Glutamatergic neuron (in vitro differentiated cells): ENCODE measurements at regions not wholly inside any gene's neighbourhood (a gene's known extent, or its start where the extent isn't known, plus 50 kb on each side); places are given as distances from the start of the nearest gene placed in this dataset.

Experiments
- DNase-seq: peaks from one replicate; pipeline ENCODE4 v3.0.0; 2022
- H3K27ac Mint-ChIP-seq: one replicate; pipeline ENCODE4 v1.8.0; 2020; ENCODE audit warnings: mild to moderate bottlenecking, mixed read lengths, inconsistent platforms; ENCODE audit not compliant: unreplicated experiment
- H3K27me3 Mint-ChIP-seq: one replicate; pipeline ENCODE4 v1.8.0; 2020; ENCODE audit warnings: mild to moderate bottlenecking, moderate library complexity, mixed read lengths, inconsistent platforms; ENCODE audit not compliant: unreplicated experiment
- H3K36me3 Mint-ChIP-seq: one replicate; pipeline ENCODE4 v1.8.0; 2020; ENCODE audit warnings: mild to moderate bottlenecking, mixed read lengths, inconsistent platforms; ENCODE audit not compliant: unreplicated experiment
- H3K4me1 Mint-ChIP-seq: one replicate; pipeline ENCODE4 v1.8.0; 2020; ENCODE audit warnings: mild to moderate bottlenecking, low read depth, mixed read lengths, inconsistent platforms; ENCODE audit not compliant: unreplicated experiment
- H3K4me3 Mint-ChIP-seq: one replicate; pipeline ENCODE4 v1.8.0; 2020; ENCODE audit warnings: mild to moderate bottlenecking, mixed read lengths, inconsistent platforms; ENCODE audit not compliant: unreplicated experiment
- H3K9me3 Mint-ChIP-seq: one replicate; pipeline ENCODE4 v1.8.0; 2020; ENCODE audit warnings: mild to moderate bottlenecking, moderate library complexity, mixed read lengths, inconsistent platforms; ENCODE audit not compliant: unreplicated experiment
- TF ChIP-seq, protein P1 (sequence below): fragments of 200-600 bp; sonication (generic); IDR thresholded peaks from one replicate; pipeline ENCODE4 v1.5.0; 2021; ENCODE audit not compliant: partially characterized antibody, unreplicated experiment

DNA sequence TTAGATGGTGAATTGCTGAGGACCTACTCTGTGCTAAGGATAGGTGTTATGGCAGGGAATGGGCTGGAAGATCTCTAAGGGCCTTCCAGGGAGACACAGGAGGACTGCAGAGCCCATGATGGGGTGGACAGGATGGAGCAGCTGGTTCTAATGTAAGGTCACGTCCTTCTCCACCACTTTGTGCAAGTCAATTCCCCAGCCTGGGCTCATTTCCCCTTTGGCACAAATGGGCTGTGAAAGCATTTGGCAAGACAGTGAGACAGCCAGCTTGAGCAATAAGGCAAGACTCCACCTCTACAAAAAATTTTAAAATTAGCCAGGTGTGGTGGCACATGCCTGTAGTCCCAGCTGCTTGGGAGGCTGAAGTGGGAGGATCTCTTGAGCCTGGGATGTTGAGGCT lies 81.4 kb upstream of the THY1 start:
- DNase-seq, result no peak
- Mint-ChIP-seq H3K27ac (no peak overlapping the region), H3K27me3 (peaks cover 8% of the 10 kb centered on the region)

DNA sequence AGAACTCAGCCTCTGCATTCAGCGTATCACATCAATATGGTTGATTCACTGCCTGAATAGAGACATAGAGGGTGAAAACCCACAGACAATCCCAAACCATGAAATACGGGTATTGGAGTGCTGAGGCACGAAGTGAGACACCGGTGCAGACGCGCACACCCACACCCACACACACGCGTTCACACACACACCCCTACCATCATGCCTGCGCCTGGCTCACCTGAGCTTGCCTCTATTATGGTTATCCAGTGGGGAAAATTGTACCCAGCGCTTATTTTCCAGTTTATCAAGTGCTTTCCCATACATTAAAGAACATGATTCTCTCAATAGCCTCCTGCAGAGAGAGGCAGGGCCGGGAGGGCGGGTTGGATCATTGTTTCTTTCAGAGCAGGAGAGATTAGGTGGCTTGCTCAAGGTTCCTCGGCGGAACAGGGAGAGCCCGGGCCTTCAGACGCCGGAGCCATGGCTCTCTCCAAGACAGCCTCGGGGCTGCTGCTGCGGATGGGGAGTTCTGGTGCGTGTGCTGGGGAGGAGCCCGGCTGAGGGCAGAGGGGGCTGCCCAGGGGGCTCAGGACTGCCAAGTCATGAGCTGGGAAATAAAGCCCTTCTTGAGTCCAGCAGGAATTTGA lies 78.9 kb upstream of the THY1 start:
- peaks cover 9% of the 10 kb centered on the region for H3K9me3 Mint-ChIP-seq
- H3K4me1 Mint-ChIP-seq, result peaks cover 13% of the 10 kb centered on the region
- DNase-seq, result no peak
- no peak overlapping the region for H3K4me3 Mint-ChIP-seq
- TF ChIP-seq, protein P1, sequence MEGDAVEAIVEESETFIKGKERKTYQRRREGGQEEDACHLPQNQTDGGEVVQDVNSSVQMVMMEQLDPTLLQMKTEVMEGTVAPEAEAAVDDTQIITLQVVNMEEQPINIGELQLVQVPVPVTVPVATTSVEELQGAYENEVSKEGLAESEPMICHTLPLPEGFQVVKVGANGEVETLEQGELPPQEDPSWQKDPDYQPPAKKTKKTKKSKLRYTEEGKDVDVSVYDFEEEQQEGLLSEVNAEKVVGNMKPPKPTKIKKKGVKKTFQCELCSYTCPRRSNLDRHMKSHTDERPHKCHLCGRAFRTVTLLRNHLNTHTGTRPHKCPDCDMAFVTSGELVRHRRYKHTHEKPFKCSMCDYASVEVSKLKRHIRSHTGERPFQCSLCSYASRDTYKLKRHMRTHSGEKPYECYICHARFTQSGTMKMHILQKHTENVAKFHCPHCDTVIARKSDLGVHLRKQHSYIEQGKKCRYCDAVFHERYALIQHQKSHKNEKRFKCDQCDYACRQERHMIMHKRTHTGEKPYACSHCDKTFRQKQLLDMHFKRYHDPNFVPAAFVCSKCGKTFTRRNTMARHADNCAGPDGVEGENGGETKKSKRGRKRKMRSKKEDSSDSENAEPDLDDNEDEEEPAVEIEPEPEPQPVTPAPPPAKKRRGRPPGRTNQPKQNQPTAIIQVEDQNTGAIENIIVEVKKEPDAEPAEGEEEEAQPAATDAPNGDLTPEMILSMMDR, result no peak
- H3K36me3 Mint-ChIP-seq, result peaks cover 5% of the 10 kb centered on the region
- H3K27me3 Mint-ChIP-seq, result peaks cover 12% of the 10 kb centered on the region
- no peak overlapping the region for H3K27ac Mint-ChIP-seq

More for the DNA sequence above, 81.4 kb upstream of the THY1 start:
- Mint-ChIP-seq H3K9me3 (peaks cover 2% of the 10 kb centered on the region), H3K36me3 (peaks cover 5% of the 10 kb centered on the region), H3K4me1 (peaks cover 12% of the 10 kb centered on the region), H3K4me3 (no peak overlapping the region)
- TF ChIP-seq, protein P1, result no peak

DNA sequence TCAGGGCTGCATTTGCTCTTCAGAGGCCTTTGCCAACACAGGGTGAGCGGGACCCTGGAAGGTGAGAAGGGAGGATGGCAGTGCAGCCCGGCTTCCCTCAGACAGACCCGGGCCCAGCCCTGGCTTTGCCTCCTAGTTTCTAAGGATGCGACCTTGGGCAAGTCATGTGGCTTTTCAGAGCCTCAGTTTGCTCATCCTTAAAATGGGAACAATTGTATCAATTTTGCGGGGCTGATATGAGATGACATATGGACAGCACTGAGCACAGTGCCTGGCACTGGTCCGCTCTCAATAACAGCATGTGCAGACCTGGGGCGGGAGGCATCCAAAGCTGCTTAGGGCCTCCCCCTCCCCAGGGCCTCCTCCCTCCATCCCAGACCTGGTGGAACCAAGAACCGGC lies 74.7 kb upstream of the THY1 start:
- Mint-ChIP-seq H3K9me3 (peaks cover 12% of the 10 kb centered on the region), H3K4me3 (no peak overlapping the region), H3K27ac (no peak overlapping the region), H3K27me3 (peaks cover 17% of the 10 kb centered on the region), H3K36me3 (no peaks in the 10 kb centered on the region), H3K4me1 (peaks cover 1% of the 10 kb centered on the region)
- no peak for DNase-seq
- TF ChIP-seq, protein P1, result no peak

DNA sequence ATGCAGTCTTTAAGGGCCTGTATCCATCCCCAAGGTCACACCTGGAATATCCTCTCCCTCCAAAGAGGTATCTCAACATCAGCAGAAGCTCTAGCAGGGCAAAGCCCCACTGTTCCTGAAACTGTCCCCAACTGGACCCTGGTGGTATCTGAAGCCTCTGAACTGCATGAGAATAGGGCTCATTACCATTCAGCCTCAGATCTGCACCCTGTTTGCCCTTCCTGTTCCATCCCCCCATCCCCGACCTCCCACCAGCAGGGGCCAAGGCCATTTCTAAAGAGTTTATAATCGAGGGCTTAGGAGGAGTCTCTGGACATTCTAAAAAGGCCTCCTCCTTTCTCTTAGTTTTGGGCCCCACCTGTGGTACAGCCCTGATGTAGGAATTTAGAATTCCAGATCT lies 74.0 kb upstream of the THY1 start:
- DNase-seq, result no peak
- TF ChIP-seq, protein P1, result no peak
- peaks cover 17% of the 10 kb centered on the region for H3K27me3 Mint-ChIP-seq
- peaks cover 1% of the 10 kb centered on the region for H3K4me1 Mint-ChIP-seq
- H3K27ac Mint-ChIP-seq, result no peak overlapping the region
- peaks cover 12% of the 10 kb centered on the region for H3K9me3 Mint-ChIP-seq
- no peaks in the 10 kb centered on the region for H3K36me3 Mint-ChIP-seq
- H3K4me3 Mint-ChIP-seq, result no peak overlapping the region

DNA sequence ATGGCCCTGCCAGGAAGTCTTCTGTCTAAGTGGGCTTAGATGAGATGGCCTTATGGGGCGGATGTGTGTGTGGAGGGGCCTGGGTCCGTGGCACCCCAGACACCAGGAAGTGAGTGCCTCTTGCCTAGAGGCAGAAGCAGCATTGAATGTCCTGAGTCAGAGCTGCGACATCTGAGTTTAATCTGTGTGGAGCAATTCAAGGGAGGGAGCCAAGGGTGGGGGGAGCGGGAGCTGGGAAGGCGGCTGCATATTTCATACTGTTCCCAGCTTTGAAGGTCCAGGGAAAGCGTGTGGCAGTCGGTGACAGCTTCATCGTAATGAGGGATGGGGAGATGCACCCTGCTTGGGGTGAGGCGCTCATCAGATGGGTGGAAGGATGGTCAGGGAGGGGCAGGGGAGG lies 73.5 kb upstream of the THY1 start:
- H3K36me3 Mint-ChIP-seq, result no peaks in the 10 kb centered on the region
- H3K4me1 Mint-ChIP-seq, result peaks cover 1% of the 10 kb centered on the region

More for the DNA sequence above, 73.5 kb upstream of the THY1 start:
- Mint-ChIP-seq H3K9me3 (peaks cover 12% of the 10 kb centered on the region), H3K27ac (no peak overlapping the region), H3K27me3 (peaks cover 14% of the 10 kb centered on the region), H3K4me3 (no peak overlapping the region)
- no peak for DNase-seq
- TF ChIP-seq, protein P1, result no peak
